GM23248 (cell line): ENCODE measurements at regions not wholly inside any gene's neighbourhood (a gene's known extent, or its start where the extent isn't known, plus 50 kb on each side); places are given as distances from the start of the nearest gene placed in this dataset.

ENCODE experiments used
- DNase-seq: peaks from one replicate; pipeline ENCODE4 v3.0.0-alpha.2; 2015
- H2AFZ ChIP-seq: fragments of 200-600 bp; sonication (generic); 2 replicates; pipeline ENCODE4 v1.6.1; 2016; ENCODE audit warnings: antibody characterized with exemption
- H3F3A ChIP-seq: fragments of 200-600 bp; sonication (generic); 2 replicates; pipeline ENCODE4 v1.6.1; 2016; ENCODE audit warnings: mild to moderate bottlenecking, antibody characterized with exemption, mixed run types; ENCODE audit not compliant: insufficient read depth
- H3K27ac ChIP-seq: fragments of 200-600 bp; sonication (generic); 2 replicates; pipeline ENCODE4 v1.5.1; 2016; ENCODE audit warnings: mild to moderate bottlenecking
- H3K27me3 ChIP-seq: fragments of 200-600 bp; sonication (generic); replicated peaks from 2 replicates; pipeline ENCODE4 v1.6.1; 2016; ENCODE audit warnings: mild to moderate bottlenecking; ENCODE audit not compliant: insufficient read depth
- H3K36me3 ChIP-seq: fragments of 200-600 bp; sonication (generic); 2 replicates; pipeline ENCODE4 v1.6.1; 2016; ENCODE audit warnings: low read depth, mild to moderate bottlenecking
- H3K4me1 ChIP-seq: fragments of 200-600 bp; sonication (generic); 2 replicates; pipeline ENCODE4 v1.6.1; 2016; ENCODE audit warnings: mild to moderate bottlenecking; ENCODE audit not compliant: insufficient read depth
- H3K4me2 ChIP-seq: fragments of 200-600 bp; sonication (generic); one replicate; pipeline ENCODE4 v1.6.1; 2016; ENCODE audit warnings: mild to moderate bottlenecking; ENCODE audit not compliant: unreplicated experiment
- H3K4me3 ChIP-seq: fragments of 200-600 bp; sonication (generic); 2 replicates; pipeline ENCODE4 v1.5.1; 2016; ENCODE audit warnings: mild to moderate bottlenecking
- H3K79me2 ChIP-seq: fragments of 200-600 bp; sonication (generic); 2 replicates; pipeline ENCODE4 v1.6.1; 2016; ENCODE audit warnings: mild to moderate bottlenecking; ENCODE audit not compliant: insufficient read depth
- H3K9ac ChIP-seq: fragments of 200-600 bp; sonication (generic); 2 replicates; pipeline ENCODE4 v1.6.1; 2016; ENCODE audit warnings: mild to moderate bottlenecking
- H3K9me2 ChIP-seq: fragments of 200-600 bp; sonication (generic); 2 replicates; pipeline ENCODE4 v1.6.1; 2016; ENCODE audit warnings: mixed run types, mild to moderate bottlenecking, moderate library complexity; ENCODE audit not compliant: insufficient read depth
- H3K9me3 ChIP-seq: fragments of 200-600 bp; sonication (generic); one replicate; pipeline ENCODE4 v1.6.1; 2017; ENCODE audit warnings: low read depth
- H4K20me1 ChIP-seq: fragments of 200-600 bp; sonication (generic); 2 replicates; pipeline ENCODE4 v1.6.0; 2016; ENCODE audit not compliant: insufficient read depth
- EZH2 ChIP-seq: fragments of 200-600 bp; sonication (generic); IDR thresholded peaks from 2 replicates; pipeline ENCODE4 v1.6.1; 2018; ENCODE audit warnings: antibody characterized with exemption, mild to moderate bottlenecking; ENCODE audit not compliant: insufficient read depth, poor library complexity, severe bottlenecking
- EZH2phosphoT487 ChIP-seq: fragments of 200-600 bp; sonication (generic); IDR thresholded peaks from 2 replicates; pipeline ENCODE4 v1.6.1; 2018; ENCODE audit warnings: antibody characterized with exemption, moderate library complexity, mild to moderate bottlenecking, low read depth; ENCODE audit not compliant: insufficient read depth
- WGBS, 2 experiments: methylation state at CpG; one replicate each; pipeline ENCODE4 v1.1.6; 2015 to 2017; ENCODE audit warnings: low lambda C conversion rate in 2 of 2, low coverage in 1 of 2; ENCODE audit errors: missing lambda C conversion rate in 2 of 2; 5-methylcytosine and 5-hydroxymethylcytosine counted together
- in situ Hi-C: fragments of 300-500 bp; cut with MboI; formaldehyde crosslinking; loops from 2 replicates; pipeline ENCODE4 v1.15.0; 2020

DNA sequence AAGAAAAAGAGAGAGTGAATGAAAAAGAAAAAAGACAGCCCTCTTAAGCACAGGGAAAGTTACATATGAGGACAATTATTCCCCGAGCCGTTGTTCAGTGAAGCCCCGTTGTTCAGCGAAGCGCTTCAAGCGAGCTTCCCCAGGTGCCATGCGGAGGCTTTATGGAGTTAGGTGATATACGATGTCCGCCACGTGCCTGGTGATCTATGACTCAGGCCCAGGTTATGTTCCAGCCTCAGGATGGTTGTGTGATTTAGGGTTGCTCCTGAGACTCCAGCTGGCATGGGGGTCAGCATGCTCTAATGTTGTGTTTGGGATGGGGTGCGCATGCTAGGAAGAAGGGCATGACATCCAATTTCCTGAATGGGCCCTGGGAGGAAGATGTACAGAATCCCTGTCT, 365.6 kb downstream of the CDK5RAP2 start:
- no peak overlapping the region for H2AFZ ChIP-seq
- H3K4me1 ChIP-seq, result no peaks in the 10 kb centered on the region
- 23 to 28% methylated on average over 11 of the region's 11 CpGs for WGBS, 2 experiments
- no peaks in the 10 kb centered on the region for H3K79me2 ChIP-seq
- H3F3A ChIP-seq, result no peaks in the 10 kb centered on the region
- in situ Hi-C loops, result no loop called here
- H3K9ac ChIP-seq, result no peak overlapping the region
- no peaks in the 10 kb centered on the region for H3K9me2 ChIP-seq
- H3K27me3 ChIP-seq, result no peaks in the 10 kb centered on the region
- no peak for DNase-seq
- TF ChIP-seq EZH2, result no peak
- TF ChIP-seq EZH2phosphoT487, result no peak
- H3K4me2 ChIP-seq, result no peak overlapping the region
- no peaks in the 10 kb centered on the region for H3K9me3 ChIP-seq
- H4K20me1 ChIP-seq, result no peaks in the 10 kb centered on the region
- no peak overlapping the region for H3K27ac ChIP-seq
- no peaks in the 10 kb centered on the region for H3K36me3 ChIP-seq
- no peak overlapping the region for H3K4me3 ChIP-seq

DNA sequence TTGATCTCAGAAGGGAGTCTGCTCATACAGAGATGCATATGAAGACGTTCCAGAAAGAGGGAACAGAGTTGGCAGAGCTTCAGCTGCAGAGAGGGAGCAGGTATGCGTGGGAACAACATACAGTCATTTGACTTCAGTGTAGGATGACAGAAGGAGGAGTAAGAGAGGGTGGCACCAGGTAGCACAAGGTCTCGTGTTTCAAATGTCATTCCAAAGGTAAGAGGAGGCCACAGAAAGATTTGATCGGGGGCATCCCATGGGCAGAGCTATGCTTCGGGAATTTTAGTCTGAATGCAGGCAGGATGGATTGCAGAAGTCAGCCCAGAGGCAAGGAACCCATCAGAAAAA, 367.1 kb downstream of the CDK5RAP2 start:
- 15 to 19% methylated on average over 5 of the region's 5 CpGs for WGBS, 2 experiments
- in situ Hi-C loops, result no loop called here
- no peak overlapping the region for H3K4me3 ChIP-seq
- TF ChIP-seq EZH2, result no peak
- no peak for TF ChIP-seq EZH2phosphoT487
- H3K79me2 ChIP-seq, result no peaks in the 10 kb centered on the region
- H3K4me2 ChIP-seq, result no peak overlapping the region
- H3K9me2 ChIP-seq, result no peaks in the 10 kb centered on the region
- no peak overlapping the region for H3K27ac ChIP-seq
- no peak overlapping the region for H3K9ac ChIP-seq
- H3K9me3 ChIP-seq, result no peaks in the 10 kb centered on the region
- DNase-seq, result no peak
- H4K20me1 ChIP-seq, result no peaks in the 10 kb centered on the region
- no peaks in the 10 kb centered on the region for H3K27me3 ChIP-seq
- H3K36me3 ChIP-seq, result no peaks in the 10 kb centered on the region
- H3F3A ChIP-seq, result no peaks in the 10 kb centered on the region
- H2AFZ ChIP-seq, result no peak overlapping the region
- H3K4me1 ChIP-seq, result no peaks in the 10 kb centered on the region

- Histone ChIP-seq H2AFZ (no peak overlapping the region), H3K79me2 (no peaks in the 10 kb centered on the region), H3K9ac (no peak overlapping the region), H3K4me2 (no peak overlapping the region), H3K4me1 (no peaks in the 10 kb centered on the region), H3K27me3 (no peaks in the 10 kb centered on the region), H4K20me1 (no peaks in the 10 kb centered on the region), H3K9me3 (no peaks in the 10 kb centered on the region), H3K9me2 (no peaks in the 10 kb centered on the region), H3F3A (no peaks in the 10 kb centered on the region), H3K4me3 (no peak overlapping the region), H3K36me3 (no peaks in the 10 kb centered on the region), H3K27ac (no peak overlapping the region)
- TF ChIP-seq EZH2 (no peak), EZH2phosphoT487 (no peak)
- in situ Hi-C loops, result no loop called here
- DNase-seq, result no peak
- WGBS, 2 experiments, result 12 to 19% methylated on average over 2 of the region's 2 CpGs
Observed at GRCh38 chr9:120212153-120212852, 367.7 kb downstream of the CDK5RAP2 start.

GRCh38 chr9:120210274-120210673, 369.7 kb downstream of the CDK5RAP2 start:
- Histone ChIP-seq H3K36me3 (no peaks in the 10 kb centered on the region), H3K79me2 (no peaks in the 10 kb centered on the region), H3K27ac (no peak overlapping the region), H3K9me2 (no peaks in the 10 kb centered on the region), H3K9ac (no peak overlapping the region), H3K4me3 (no peak overlapping the region), H3K27me3 (no peaks in the 10 kb centered on the region), H3K4me2 (no peak overlapping the region), H3K4me1 (no peaks in the 10 kb centered on the region), H3K9me3 (no peaks in the 10 kb centered on the region), H2AFZ (no peak overlapping the region), H3F3A (no peaks in the 10 kb centered on the region), H4K20me1 (no peaks in the 10 kb centered on the region)
- WGBS, 2 experiments, result 28 to 33% methylated on average over 4 of the region's 4 CpGs
- in situ Hi-C loops, result no loop called here
- DNase-seq, result no peak
- TF ChIP-seq EZH2phosphoT487 (no peak), EZH2 (no peak)
